Uterus (tissue), 3 donors: ENCODE measurements at regions not wholly inside any gene's neighbourhood (a gene's known extent, or its start where the extent isn't known, plus 50 kb on each side); places are given as distances from the start of the nearest gene placed in this dataset.

Experiments used
- DNase-seq, 2 donors: peaks; one replicate each; pipeline ENCODE4 v3.0.0-alpha.2; 2019 to 2020
- H3K27ac ChIP-seq, 2 donors: fragments of 200-600 bp; sonication (generic); 1 replicate in 1 of 2; 2 replicates in 1 of 2; pipeline ENCODE4 v1.5.1; 2016 to 2018
- H3K27me3 ChIP-seq, 2 donors: fragments of 200-600 bp; sonication (generic); one replicate each; pipeline ENCODE4 v1.5.1; 2018 to 2019; ENCODE audit warnings: control low read depth in 1 of 2
- H3K36me3 ChIP-seq, 2 donors: fragments of 200-600 bp; sonication (generic); one replicate each; pipeline ENCODE4 v1.5.1; 2019; ENCODE audit warnings: control low read depth in 1 of 2
- H3K4me1 ChIP-seq, 2 donors: fragments of 200-600 bp; sonication (generic); one replicate each; pipeline ENCODE4 v1.5.1; 2018 to 2019; ENCODE audit warnings: control low read depth in 1 of 2
- H3K4me3 ChIP-seq, 2 donors: fragments of 200-600 bp; sonication (generic); 1 replicate in 1 of 2; 2 replicates in 1 of 2; pipeline ENCODE4 v1.5.1; 2018 to 2019; ENCODE audit warnings: mild to moderate bottlenecking in 1 of 2
- H3K9me3 ChIP-seq, 2 donors: fragments of 200-600 bp; sonication (generic); one replicate each; pipeline ENCODE4 v1.5.1; 2019; ENCODE audit warnings: control low read depth in 1 of 2
- CTCF ChIP-seq, 4 experiments: fragments of 200-600 bp in 2 of 4; fragments of 450-650 bp in 2 of 4; sonication (generic) in 2 of 4; IDR thresholded peaks; one replicate each; pipeline ENCODE4 v1.5.1; 2016 to 2019; ENCODE audit warnings: antibody characterized with exemption in 4 of 4, mild to moderate bottlenecking in 2 of 4, moderate library complexity in 1 of 4
- POLR2A ChIP-seq, 2 donors: fragments of 450-650 bp; IDR thresholded peaks; one replicate each; pipeline ENCODE4 v1.6.1; 2016; ENCODE audit warnings: antibody characterized with exemption in 2 of 2, mild to moderate bottlenecking in 1 of 2, moderate library complexity in 1 of 2
- intact Hi-C: fragments of 100-400 bp; cut with DNase I; formaldehyde crosslinking; loops from one replicate; pipeline ENCODE4 v1.15.1; 2023; ENCODE audit warnings: low total_unique reads
- donor health status: DM: yes; HTN: yes; CAD: no.

- TF ChIP-seq POLR2A (IDR thresholded peaks at IDR 0.05) (no peak), CTCF (IDR thresholded peaks at IDR 0.05) (no peak)
- Histone ChIP-seq H3K9me3 (no peaks in the 10 kb centered on the region), H3K27ac (no peak overlapping the region), H3K4me3 (no peak overlapping the region), H3K36me3 (no peaks in the 10 kb centered on the region), H3K4me1 (no peaks in the 10 kb centered on the region), H3K27me3 (no peaks in the 10 kb centered on the region)
- intact Hi-C loops, result no loop called here
- DNase-seq, result no peak
Measured at GRCh38 chr2:137764646-137765045, 199.6 kb upstream of the HNMT start.

- Histone ChIP-seq H3K9me3 (no peaks in the 10 kb centered on the region), H3K4me3 (no peak overlapping the region), H3K27ac (no peak overlapping the region), H3K36me3 (no peaks in the 10 kb centered on the region), H3K27me3 (no peaks in the 10 kb centered on the region), H3K4me1 (no peaks in the 10 kb centered on the region)
- intact Hi-C loops, result no loop called here
- TF ChIP-seq CTCF (IDR thresholded peaks at IDR 0.05) (no peak), POLR2A (IDR thresholded peaks at IDR 0.05) (no peak)
- DNase-seq, result no peak
Measured at GRCh38 chr2:137769406-137769805, 194.9 kb upstream of the HNMT start.

DNA sequence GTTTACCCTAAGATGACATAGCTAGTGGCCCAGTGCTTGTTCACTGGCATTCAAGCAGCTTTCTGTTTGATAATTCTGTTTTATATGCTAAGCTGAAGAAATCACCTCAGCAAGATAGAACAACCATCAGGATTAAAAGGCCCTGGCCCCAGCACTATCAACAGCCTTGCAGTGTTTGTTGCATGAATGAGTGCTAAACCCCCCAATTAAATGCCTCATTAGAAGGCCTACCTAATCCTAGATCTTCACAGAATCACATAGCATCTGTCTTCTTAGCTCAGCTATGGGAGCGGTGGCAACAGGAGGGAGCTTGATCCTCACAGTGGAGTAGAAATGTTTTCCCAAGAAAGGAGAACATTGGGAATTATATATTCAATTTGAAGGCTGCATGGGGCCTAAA, 194.1 kb upstream of the HNMT start:
- no peak for DNase-seq
- no peaks in the 10 kb centered on the region for H3K9me3 ChIP-seq
- no peak overlapping the region for H3K27ac ChIP-seq
- intact Hi-C loops, result no loop called here
- no peaks in the 10 kb centered on the region for H3K36me3 ChIP-seq
- TF ChIP-seq CTCF (IDR thresholded peaks at IDR 0.05) (no peak), POLR2A (IDR thresholded peaks at IDR 0.05) (no peak)
- H3K27me3 ChIP-seq, result no peaks in the 10 kb centered on the region
- H3K4me1 ChIP-seq, result no peaks in the 10 kb centered on the region
- H3K4me3 ChIP-seq, result no peak overlapping the region

DNA sequence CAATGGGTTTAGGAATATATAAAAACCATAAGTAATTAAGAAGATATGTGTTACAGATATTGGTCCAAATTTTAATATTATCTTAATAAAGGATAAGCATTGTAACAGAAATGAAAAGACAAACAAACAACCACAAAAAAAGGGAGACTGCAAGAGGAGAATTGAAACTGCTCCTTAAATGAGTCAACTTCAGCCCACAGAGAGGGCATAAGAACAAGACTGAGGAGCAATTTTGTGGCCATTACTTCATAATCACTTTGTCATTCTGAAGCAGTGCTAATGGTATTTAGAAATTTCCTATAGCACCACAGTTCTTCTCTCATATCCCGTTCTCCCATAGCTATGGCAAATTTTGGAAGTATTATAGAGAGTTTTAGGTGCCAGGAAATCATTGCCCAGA, 193.2 kb upstream of the HNMT start:
- Histone ChIP-seq H3K4me1 (no peaks in the 10 kb centered on the region), H3K27me3 (no peaks in the 10 kb centered on the region), H3K36me3 (no peaks in the 10 kb centered on the region), H3K27ac (no peak overlapping the region), H3K4me3 (no peak overlapping the region), H3K9me3 (no peaks in the 10 kb centered on the region)
- intact Hi-C loops, result no loop called here
- DNase-seq, result no peak
- TF ChIP-seq POLR2A (IDR thresholded peaks at IDR 0.05) (no peak), CTCF (IDR thresholded peaks at IDR 0.05) (no peak)

DNA sequence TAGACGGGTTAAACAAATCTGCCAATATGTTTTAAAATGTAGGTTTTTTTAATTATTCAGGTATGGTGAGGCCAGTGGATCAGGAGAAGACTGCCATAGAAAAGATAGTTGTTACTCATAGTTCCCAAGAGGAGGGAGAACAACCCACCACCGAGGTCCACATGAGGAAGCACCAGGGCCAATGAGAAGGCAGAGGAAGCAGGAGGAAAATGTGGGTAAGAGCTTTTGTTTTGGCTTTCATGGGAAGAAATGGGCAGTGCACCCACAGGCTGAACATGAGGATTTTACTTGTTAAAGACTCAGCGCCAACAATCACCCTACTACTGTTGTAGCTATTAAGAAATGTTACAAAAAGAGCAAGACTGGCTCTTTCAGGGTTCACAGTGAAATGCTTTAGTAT, 191.8 kb upstream of the HNMT start:
- intact Hi-C loops, result no loop called here
- Histone ChIP-seq H3K36me3 (no peaks in the 10 kb centered on the region), H3K9me3 (no peaks in the 10 kb centered on the region), H3K4me3 (no peak overlapping the region), H3K27ac (no peak overlapping the region), H3K27me3 (no peaks in the 10 kb centered on the region), H3K4me1 (no peaks in the 10 kb centered on the region)
- no peak for DNase-seq
- TF ChIP-seq CTCF (IDR thresholded peaks at IDR 0.05) (no peak), POLR2A (IDR thresholded peaks at IDR 0.05) (no peak)
